DOHH2 (cell line): ENCODE measurements at regions not wholly inside any gene's neighbourhood (a gene's known extent, or its start where the extent isn't known, plus 50 kb on each side); places are given as distances from the start of the nearest gene placed in this dataset.

Experiments
- H3F3A ChIP-seq: fragments of 200-600 bp; sonication (generic), shearing (Covaris generic); 2 replicates; pipeline ENCODE4 v1.6.0; 2016; ENCODE audit warnings: antibody characterized with exemption, mild to moderate bottlenecking; ENCODE audit not compliant: control insufficient read depth, insufficient read depth
- H3K27ac ChIP-seq: fragments of 200-600 bp; sonication (generic); 2 replicates; pipeline ENCODE4 v1.5.1; 2014; ENCODE audit warnings: low read depth, mild to moderate bottlenecking, low read length, moderate library complexity
- H3K27me3 ChIP-seq: fragments of 200-600 bp; sonication (generic); 2 replicates; pipeline ENCODE4 v1.6.1; 2014; ENCODE audit warnings: mild to moderate bottlenecking, low read length, mixed read lengths; ENCODE audit not compliant: control insufficient read depth
- H3K36me3 ChIP-seq: fragments of 200-600 bp; sonication (generic); 2 replicates; pipeline ENCODE4 v1.6.1; 2014; ENCODE audit warnings: mild to moderate bottlenecking, low read length, moderate library complexity, mixed read lengths; ENCODE audit not compliant: control insufficient read depth
- H3K4me1 ChIP-seq: fragments of 200-600 bp; sonication (generic); 2 replicates; pipeline ENCODE4 v1.6.1; 2014; ENCODE audit warnings: mild to moderate bottlenecking, low read length, mixed read lengths; ENCODE audit not compliant: control insufficient read depth
- H3K4me2 ChIP-seq: fragments of 200-600 bp; sonication (generic); 2 replicates; pipeline ENCODE4 v1.6.0; 2014; ENCODE audit warnings: mild to moderate bottlenecking, low read length, moderate library complexity
- H3K4me3 ChIP-seq: fragments of 200-600 bp; sonication (generic); 2 replicates; pipeline ENCODE4 v1.5.1; 2014; ENCODE audit warnings: mild to moderate bottlenecking, low read length, mixed read lengths
- H3K79me2 ChIP-seq: fragments of 200-600 bp; sonication (generic); 2 replicates; pipeline ENCODE4 v1.6.1; 2014; ENCODE audit warnings: mild to moderate bottlenecking, low read length, mixed read lengths; ENCODE audit not compliant: control insufficient read depth
- H3K9me2 ChIP-seq: fragments of 200-600 bp; sonication (generic); replicated peaks from 2 replicates; pipeline ENCODE4 v1.6.1; 2014; ENCODE audit warnings: mild to moderate bottlenecking, low read length, mixed read lengths; ENCODE audit not compliant: control insufficient read depth
- H3K9me3 ChIP-seq: fragments of 200-600 bp; sonication (generic); 2 replicates; pipeline ENCODE4 v1.6.1; 2014; ENCODE audit warnings: antibody characterized with exemption, low read length, mixed read lengths; ENCODE audit not compliant: control insufficient read depth, insufficient read depth
- H4K20me1 ChIP-seq: fragments of 200-600 bp; sonication (generic); 2 replicates; pipeline ENCODE4 v1.6.0; 2014; ENCODE audit warnings: low read depth, mild to moderate bottlenecking, antibody characterized with exemption, low read length, moderate library complexity; ENCODE audit not compliant: control insufficient read depth, insufficient read depth
- EZH2phosphoT487 ChIP-seq: fragments of 200-600 bp; sonication (generic); IDR thresholded peaks from 2 replicates; pipeline ENCODE4 v1.6.1; 2017; ENCODE audit warnings: borderline replicate concordance, mild to moderate bottlenecking, antibody characterized with exemption, low read length, moderate library complexity, mixed read lengths
- TF ChIP-seq, protein P1 (sequence below): fragments of 200-600 bp; sonication (generic); IDR thresholded peaks from one replicate; pipeline ENCODE4 v1.5.1; 2014; ENCODE audit warnings: antibody characterized with exemption, mild to moderate bottlenecking, low read depth, low read length; ENCODE audit not compliant: poor library complexity, severe bottlenecking

DNA sequence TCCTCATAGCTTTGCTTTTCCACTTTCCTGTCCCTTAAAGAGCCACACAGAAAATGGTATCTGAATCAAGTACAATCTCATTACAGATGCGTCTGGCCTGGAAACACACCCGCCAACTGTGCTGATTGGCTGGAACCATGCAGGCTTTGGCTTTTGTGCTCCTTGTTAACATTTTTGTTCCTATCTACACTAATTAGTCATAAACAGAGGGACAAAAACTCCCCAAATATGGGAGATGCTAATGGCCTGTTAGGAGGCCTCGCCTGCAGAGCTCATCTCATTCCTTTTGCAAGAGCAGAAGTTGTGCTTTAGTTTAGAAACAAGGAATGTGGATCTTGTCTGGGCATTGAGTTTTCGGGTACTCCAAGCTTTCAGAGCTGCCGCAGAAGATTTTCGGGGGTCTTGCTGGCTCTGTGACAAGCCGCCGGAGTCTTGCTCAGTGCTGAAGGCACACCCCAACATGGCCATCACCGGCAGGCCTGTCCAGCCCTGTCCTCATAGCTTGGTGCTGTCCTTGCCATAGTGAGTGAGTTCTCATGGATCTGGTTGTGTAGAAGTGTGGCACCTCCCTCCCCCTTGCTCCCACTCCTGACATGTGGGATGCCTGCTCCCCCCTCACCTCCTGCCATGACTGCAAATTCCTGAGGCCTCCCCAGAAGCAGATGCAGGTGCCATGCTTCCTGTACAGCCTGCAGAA, 69.8 kb downstream of the METRNL start:
- H3K9me2 ChIP-seq, result no peaks in the 10 kb centered on the region
- H3K9me3 ChIP-seq, result no peaks in the 10 kb centered on the region
- no peaks in the 10 kb centered on the region for H3K79me2 ChIP-seq
- H3K27ac ChIP-seq, result no peak overlapping the region
- H3F3A ChIP-seq, result no peaks in the 10 kb centered on the region
- H3K4me3 ChIP-seq, result no peak overlapping the region
- no peaks in the 10 kb centered on the region for H3K36me3 ChIP-seq
- H3K4me1 ChIP-seq, result no peaks in the 10 kb centered on the region
- peaks cover 23% of the 10 kb centered on the region for H3K27me3 ChIP-seq
- no peak for TF ChIP-seq EZH2phosphoT487
- TF ChIP-seq, protein P1, sequence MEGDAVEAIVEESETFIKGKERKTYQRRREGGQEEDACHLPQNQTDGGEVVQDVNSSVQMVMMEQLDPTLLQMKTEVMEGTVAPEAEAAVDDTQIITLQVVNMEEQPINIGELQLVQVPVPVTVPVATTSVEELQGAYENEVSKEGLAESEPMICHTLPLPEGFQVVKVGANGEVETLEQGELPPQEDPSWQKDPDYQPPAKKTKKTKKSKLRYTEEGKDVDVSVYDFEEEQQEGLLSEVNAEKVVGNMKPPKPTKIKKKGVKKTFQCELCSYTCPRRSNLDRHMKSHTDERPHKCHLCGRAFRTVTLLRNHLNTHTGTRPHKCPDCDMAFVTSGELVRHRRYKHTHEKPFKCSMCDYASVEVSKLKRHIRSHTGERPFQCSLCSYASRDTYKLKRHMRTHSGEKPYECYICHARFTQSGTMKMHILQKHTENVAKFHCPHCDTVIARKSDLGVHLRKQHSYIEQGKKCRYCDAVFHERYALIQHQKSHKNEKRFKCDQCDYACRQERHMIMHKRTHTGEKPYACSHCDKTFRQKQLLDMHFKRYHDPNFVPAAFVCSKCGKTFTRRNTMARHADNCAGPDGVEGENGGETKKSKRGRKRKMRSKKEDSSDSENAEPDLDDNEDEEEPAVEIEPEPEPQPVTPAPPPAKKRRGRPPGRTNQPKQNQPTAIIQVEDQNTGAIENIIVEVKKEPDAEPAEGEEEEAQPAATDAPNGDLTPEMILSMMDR, result no peak
- no peak overlapping the region for H3K4me2 ChIP-seq
- no peaks in the 10 kb centered on the region for H4K20me1 ChIP-seq

DNA sequence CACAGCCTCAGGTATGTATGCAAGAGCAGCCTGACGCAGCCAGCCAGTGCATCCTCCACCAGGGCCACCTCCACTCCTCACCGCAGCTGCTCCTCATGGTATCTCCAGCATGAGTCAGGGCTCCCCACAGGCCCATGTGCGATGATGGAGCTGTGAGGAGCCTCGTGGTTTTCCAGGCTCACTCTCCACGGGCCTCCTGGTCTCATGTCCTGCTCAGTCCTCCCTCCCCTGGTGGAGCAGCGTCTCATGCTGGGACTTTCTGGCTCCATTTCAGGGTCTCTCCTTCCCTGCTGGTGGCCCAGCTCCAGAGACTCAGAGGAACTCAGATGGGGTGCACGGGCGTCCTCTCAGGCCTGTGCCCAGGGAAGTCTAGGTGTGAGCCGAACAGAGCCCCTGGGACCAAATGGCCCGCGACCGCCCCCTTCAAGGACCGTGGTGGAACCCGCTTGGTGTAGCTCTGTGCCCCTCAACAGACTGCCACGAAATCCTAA, 70.4 kb downstream of the METRNL start:
- H3K79me2 ChIP-seq, result no peaks in the 10 kb centered on the region
- H3K36me3 ChIP-seq, result no peaks in the 10 kb centered on the region
- H3K4me2 ChIP-seq, result no peak overlapping the region
- no peak overlapping the region for H3K4me3 ChIP-seq
- no peak overlapping the region for H3K27ac ChIP-seq
- no peaks in the 10 kb centered on the region for H3K4me1 ChIP-seq
- H3K9me3 ChIP-seq, result no peaks in the 10 kb centered on the region
- H3K9me2 ChIP-seq, result no peaks in the 10 kb centered on the region
- H4K20me1 ChIP-seq, result no peaks in the 10 kb centered on the region
- TF ChIP-seq EZH2phosphoT487, result no peak
- TF ChIP-seq, protein P1, result no peak
- no peaks in the 10 kb centered on the region for H3F3A ChIP-seq
- peaks cover 23% of the 10 kb centered on the region for H3K27me3 ChIP-seq

DNA sequence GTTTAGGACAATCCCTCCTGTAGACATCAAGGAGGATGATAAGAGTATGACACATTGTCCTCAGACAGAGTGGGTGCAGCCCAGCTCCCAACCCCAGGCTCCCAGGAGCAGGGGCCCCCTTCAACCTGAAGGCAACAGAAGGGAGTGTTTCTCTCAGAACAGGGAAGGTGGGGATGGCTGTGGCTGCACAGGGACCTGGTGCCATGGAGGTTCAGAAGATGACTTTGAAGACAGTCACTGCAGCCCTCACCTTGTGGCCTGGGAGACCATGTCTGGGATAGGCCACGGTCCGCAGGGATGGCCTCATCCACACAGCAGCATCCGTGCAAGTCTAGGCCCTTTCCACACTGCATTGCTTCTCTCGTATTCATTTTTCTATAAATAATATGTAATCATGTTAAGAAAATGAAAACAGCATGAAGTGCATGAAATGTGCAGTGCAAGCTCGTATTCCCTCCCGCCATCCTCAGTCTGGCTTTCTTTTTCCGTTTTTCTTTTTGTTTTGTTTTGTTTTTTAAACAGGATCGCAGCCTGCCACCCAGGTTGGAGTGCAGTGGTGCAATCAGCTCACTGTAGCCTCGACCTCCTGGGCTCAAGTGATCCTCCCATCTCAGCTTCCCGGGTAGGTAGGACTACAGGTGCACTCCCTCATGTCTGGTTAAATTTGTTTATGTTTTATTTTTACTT, 71.1 kb downstream of the METRNL start:
- Histone ChIP-seq H3K9me2 (no peaks in the 10 kb centered on the region), H3K4me2 (no peak overlapping the region), H3K27ac (no peak overlapping the region), H3K79me2 (no peaks in the 10 kb centered on the region), H3F3A (no peaks in the 10 kb centered on the region), H4K20me1 (no peaks in the 10 kb centered on the region), H3K4me1 (no peaks in the 10 kb centered on the region), H3K9me3 (no peaks in the 10 kb centered on the region), H3K36me3 (no peaks in the 10 kb centered on the region), H3K27me3 (peaks cover 26% of the 10 kb centered on the region), H3K4me3 (no peak overlapping the region)
- TF ChIP-seq, protein P1, result no peak
- no peak for TF ChIP-seq EZH2phosphoT487
